ENCODE measurements at regions not wholly inside any gene's neighbourhood (a gene's known extent, or its start where the extent isn't known, plus 50 kb on each side); places are given as distances from the start of the nearest gene placed in this dataset.

DNA sequence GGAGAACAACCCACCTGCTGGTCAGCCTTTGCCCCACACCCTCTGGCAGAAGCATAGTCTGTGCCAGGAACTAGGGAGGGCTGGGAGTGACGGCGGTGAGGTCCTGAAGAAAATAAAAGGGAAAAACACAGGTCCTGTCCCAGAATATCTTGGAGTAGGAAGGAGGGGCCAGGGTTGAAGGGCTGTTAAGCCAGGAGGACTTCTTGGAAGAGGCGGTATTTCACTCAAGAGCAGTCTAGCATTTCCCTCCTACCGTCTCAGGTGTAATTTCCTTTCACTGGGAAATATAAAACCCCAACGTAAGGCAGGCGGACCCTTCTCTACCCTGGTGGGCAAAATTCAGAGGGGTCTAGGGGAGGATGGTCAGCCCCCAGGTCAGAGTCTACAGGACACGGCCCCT lies 72.7 kb upstream of the TTC34 start:
- WGBS, 2 experiments (ENCODE audit: extremely low coverage in 2 of 2, insufficient read length in 1 of 2): 40% methylated on average over 1 of the region's 7 CpGs; no CpG with 5 or more reads in 1 of the 2 experiments
- no peak overlapping the region for H2AFZ ChIP-seq (replicated peaks; ENCODE audit: low read length, poor library complexity)
- DNase-seq: no peak
- no peak overlapping the region for H3K4me2 ChIP-seq (ENCODE audit: low read depth, low read length)
- no peak overlapping the region for H2AK5ac ChIP-seq (ENCODE audit: low read depth, low read length)
- no peak overlapping the region for H3K4ac ChIP-seq (ENCODE audit: low read depth, low read length)
- no peak overlapping the region for H4K8ac ChIP-seq (ENCODE audit: low read depth in 2 of 2, low read length in 2 of 2)
- H3K56ac ChIP-seq (ENCODE audit: extremely low read depth, insufficient read depth, low read length): no peak overlapping the region
- H3K27me3 ChIP-seq (ENCODE audit: control insufficient read depth, insufficient read depth, low read length): no peaks in the 10 kb centered on the region
- ATAC-seq (ENCODE audit: low read depth): no peak
- peaks cover 83% of the 10 kb centered on the region for H3K9me3 ChIP-seq (ENCODE audit: control insufficient read depth, insufficient read depth, low read length)
- H3K14ac ChIP-seq (replicated peaks; ENCODE audit: low read depth, low read length): no peak overlapping the region
- CTCF ChIA-PET: no interaction called here
- no TSS peak for BruUV-seq (replicated peaks)
- no peak overlapping the region for H2BK20ac ChIP-seq (ENCODE audit: low read depth, low read length)
- H4K91ac ChIP-seq (ENCODE audit: insufficient read depth, low read depth, low read length): no peak overlapping the region
- no peaks in the 10 kb centered on the region for H3K9me1 ChIP-seq (ENCODE audit: insufficient read depth, low read length)
- no peak overlapping the region for H4K5ac ChIP-seq (ENCODE audit: low read depth, low read length)
- H2AK9ac ChIP-seq (replicated peaks; ENCODE audit: low read depth, low read length, poor library complexity): no peak overlapping the region
- no peaks in the 10 kb centered on the region for H3K36me3 ChIP-seq (ENCODE audit: control insufficient read depth, insufficient read depth, low read length)
- H2BK120ac ChIP-seq (ENCODE audit: low read depth, low read length): no peak overlapping the region
- no peaks in the 10 kb centered on the region for H4K20me1 ChIP-seq (ENCODE audit: insufficient read depth, low read length)
- no peak overlapping the region for H3K18ac ChIP-seq (ENCODE audit: low read depth, low read length)
- TF ChIP-seq SMC3 (IDR thresholded peaks at IDR 0.05; ENCODE audit: low read depth, low read length): no peak
- TF ChIP-seq NFE2L2 (IDR thresholded peaks at IDR 0.05; ENCODE audit: low read depth, low read length): no peak
- TF ChIP-seq MAZ (IDR thresholded peaks at IDR 0.05; ENCODE audit: borderline replicate concordance, low read depth, low read length): no peak
- TF ChIP-seq RAD21 (IDR thresholded peaks at IDR 0.05; ENCODE audit: low read length): no peak
- TF ChIP-seq RFX5 (IDR thresholded peaks at IDR 0.05; ENCODE audit: low read depth, low read length): no peak
- no peak for TF ChIP-seq MAFK (IDR thresholded peaks at IDR 0.05; ENCODE audit: low read depth, low read length)
- H3K23ac ChIP-seq (ENCODE audit: low read depth, low read length): no peak overlapping the region
- H2BK5ac ChIP-seq (ENCODE audit: low read depth, low read length, poor library complexity, severe bottlenecking): no peak overlapping the region
- no peaks in the 10 kb centered on the region for H3K4me1 ChIP-seq (ENCODE audit: control insufficient read depth, insufficient read depth, low read length)
- H2BK15ac ChIP-seq (ENCODE audit: low read depth, low read length): no peak overlapping the region
- dilution Hi-C loops (cut with HindIII; ENCODE audit: low sequenced_read_pairs, unreplicated experiment): no loop called here
- no peak overlapping the region for H3K27ac ChIP-seq (ENCODE audit: insufficient read depth, low read length)
- in situ Hi-C loops (cut with MboI; ENCODE audit: low sequenced_read_pairs): no loop called here
- intact Hi-C loops (cut with micrococcal nuclease): no loop called here
- H3K9ac ChIP-seq (ENCODE audit: low read depth, low read length): no peak overlapping the region
- POLR2A ChIA-PET (ENCODE audit: unreplicated experiment): no interaction called here
- H3K4me3 ChIP-seq (ENCODE audit: insufficient read depth, low read depth, low read length): no peak overlapping the region
- H3K79me1 ChIP-seq (ENCODE audit: low read depth in 1 of 2, low read length in 2 of 2): no peaks in the 10 kb centered on the region

Measured in IMR-90 (cell line).